Ovary (tissue), 7 donors: ENCODE measurements at regions not wholly inside any gene's neighbourhood (a gene's known extent, or its start where the extent isn't known, plus 50 kb on each side); places are given as distances from the start of the nearest gene placed in this dataset.
"Not testable (repeated sequence)": the region's sequence is repeated elsewhere in the genome, so short reads cannot be mapped to it uniquely, and the experiment has no call there.

Experiments used
- DNase-seq, 5 donors: peaks; one replicate each; pipeline ENCODE4 v3.0.0-alpha.2; 2019 to 2020
- H3K27ac ChIP-seq, 2 donors: fragments of 200-600 bp; one replicate each; pipeline versions ENCODE4 v1.5.1 to v1.8.0; 2019 to 2022
- H3K27me3 ChIP-seq: fragments of 200-600 bp; one replicate; pipeline ENCODE4 v1.8.0; 2022
- H3K36me3 ChIP-seq: fragments of 200-600 bp; sonication (generic); one replicate; pipeline ENCODE4 v1.5.1; 2019
- H3K4me1 ChIP-seq: one replicate; pipeline ENCODE4 v1.8.1; 2013; ENCODE audit warnings: mild to moderate bottlenecking, moderate library complexity; ENCODE audit not compliant: insufficient read depth
- H3K4me3 ChIP-seq: fragments of 200-600 bp; sonication (generic); one replicate; pipeline ENCODE4 v1.5.1; 2017
- H3K9me3 ChIP-seq, 2 donors: fragments of 200-600 bp in 1 of 2; sonication (generic) in 1 of 2; one replicate each; pipeline versions ENCODE4 v1.5.1 to v1.8.1; 2013 to 2019; ENCODE audit warnings: mild to moderate bottlenecking in 1 of 2, moderate library complexity in 1 of 2
- CTCF ChIP-seq, 3 donors: fragments of 450-650 bp in 2 of 3; fragments of 200-600 bp in 1 of 3; IDR thresholded peaks; one replicate each; pipeline versions ENCODE4 v1.5.1 to v1.8.0; 2016 to 2022; ENCODE audit warnings: antibody characterized with exemption in 3 of 3, mild to moderate bottlenecking in 1 of 3
- EP300 ChIP-seq: sonication (generic); formaldehyde crosslinking; IDR thresholded peaks from one replicate; pipeline ENCODE4 v1.6.1; 2017; ENCODE audit warnings: antibody characterized with exemption
- POLR2A ChIP-seq: fragments of 450-650 bp; IDR thresholded peaks from one replicate; pipeline ENCODE4 v1.6.1; 2017; ENCODE audit warnings: antibody characterized with exemption, mild to moderate bottlenecking, moderate library complexity
- WGBS, 3 donors: extraction: QIAGEN DNeasy Blood & Tissue Kit in 1 of 3; methylation state at CpG; one replicate each; pipeline versions ENCODE4 v1.1.5 to v1.1.7; 2013 to 2017; 5-methylcytosine and 5-hydroxymethylcytosine counted together
- intact Hi-C, 4 donors: fragments of 100-400 bp; cut with DNase I; formaldehyde crosslinking; loops; one replicate each; pipeline versions ENCODE4 v1.11.0 to v1.15.1; 2022 to 2023
- donor health status: DM: no; HTN: no; CAD: no; lungs with moderate emphysema.
- donor health status: DM: no; HTN: no; CAD: no.
- donor health status: Bipolar disorder and iron deficiency.
- donor health status: DM: no; HTN: no; CAD: no.
- donor health status: DM: yes; HTN: yes; CAD: no.

- H3K4me1 ChIP-seq = no peaks in the 10 kb centered on the region
- no peaks in the 10 kb centered on the region for H3K9me3 ChIP-seq
- no peak overlapping the region for H3K4me3 ChIP-seq
- no peak overlapping the region for H3K27ac ChIP-seq
- H3K27me3 ChIP-seq = no peaks in the 10 kb centered on the region
- DNase-seq = no peak
- intact Hi-C loops = no loop called here
- 84 to 100% (median 86%) methylated on average over 1 of the region's 1 CpG for WGBS, 3 donors
- no peaks in the 10 kb centered on the region for H3K36me3 ChIP-seq
- no peak for TF ChIP-seq EP300
- no peak for TF ChIP-seq CTCF (IDR thresholded peaks at IDR 0.05)
- TF ChIP-seq POLR2A = no peak
Measured at GRCh38 chr3:145290010-145290409, 871.0 kb downstream of the PLOD2 start.

DNA sequence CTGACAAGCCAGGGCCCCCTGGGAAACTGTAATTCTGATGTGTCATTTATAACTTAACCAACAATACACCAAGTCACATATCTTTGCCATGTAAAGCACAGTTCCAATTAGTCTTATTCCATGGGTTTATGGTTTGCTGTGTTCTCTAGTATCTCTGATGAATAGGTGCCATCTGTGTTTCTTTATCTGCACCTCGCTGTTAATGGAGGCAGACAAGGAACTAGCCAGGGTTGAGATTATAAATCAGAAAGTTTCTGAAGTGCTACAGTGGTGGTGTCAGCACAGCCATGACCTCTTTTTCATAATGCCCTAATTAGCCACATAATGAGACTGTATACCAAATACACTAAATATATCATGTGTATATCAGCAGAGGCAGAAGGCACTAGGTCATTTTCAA is 866.4 kb downstream of the PLOD2 start:
- TF ChIP-seq CTCF (IDR thresholded peaks at IDR 0.05) (no peak), POLR2A (no peak), EP300 (no peak)
- intact Hi-C loops = no loop called here
- no peak overlapping the region for H3K27ac ChIP-seq
- no peaks in the 10 kb centered on the region for H3K36me3 ChIP-seq
- WGBS, 3 donors = 23 to 56% (median 53%) methylated on average over 1 of the region's 1 CpG
- H3K4me3 ChIP-seq = no peak overlapping the region
- H3K4me1 ChIP-seq = no peaks in the 10 kb centered on the region
- H3K9me3 ChIP-seq = no peaks in the 10 kb centered on the region
- no peaks in the 10 kb centered on the region for H3K27me3 ChIP-seq
- no peak for DNase-seq

GRCh38 chr3:145307272-145307671 is 853.7 kb downstream of the PLOD2 start:
- Histone ChIP-seq H3K4me3 (no peak overlapping the region), H3K27ac (no peak overlapping the region), H3K36me3 (no peaks in the 10 kb centered on the region), H3K27me3 (no peaks in the 10 kb centered on the region), H3K4me1 (no peaks in the 10 kb centered on the region), H3K9me3 (no peaks in the 10 kb centered on the region)
- intact Hi-C loops = no loop called here
- no peak for TF ChIP-seq CTCF (IDR thresholded peaks at IDR 0.05)
- TF ChIP-seq EP300 = no peak
- TF ChIP-seq POLR2A = no peak
- no peak for DNase-seq

DNA sequence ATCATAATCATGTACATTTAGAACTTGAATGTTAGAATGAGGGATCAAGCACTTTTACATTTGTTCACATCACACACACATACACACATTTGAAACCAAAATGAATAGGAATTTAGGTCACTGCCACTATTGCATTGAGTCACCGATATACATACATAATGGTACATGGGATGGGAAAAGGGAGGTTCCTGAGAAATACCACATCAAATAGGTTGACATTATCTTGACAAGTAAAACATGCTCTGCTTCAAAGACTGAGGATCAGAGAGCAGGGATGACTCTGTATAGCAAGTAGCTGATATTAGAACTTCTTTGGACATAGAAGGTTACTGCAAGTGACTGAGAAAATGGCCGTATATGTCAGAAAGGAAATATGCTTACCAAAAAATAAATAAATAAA is 847.2 kb downstream of the PLOD2 start:
- no peaks in the 10 kb centered on the region for H3K36me3 ChIP-seq
- H3K9me3 ChIP-seq = no peaks in the 10 kb centered on the region
- intact Hi-C loops = no loop called here
- no peaks in the 10 kb centered on the region for H3K27me3 ChIP-seq
- 73 to 95% (median 91%) methylated on average over 2 of the region's 2 CpGs for WGBS, 3 donors
- no peak overlapping the region for H3K4me3 ChIP-seq
- H3K27ac ChIP-seq = no peak overlapping the region
- TF ChIP-seq EP300 = no peak
- no peak for TF ChIP-seq POLR2A
- TF ChIP-seq CTCF (IDR thresholded peaks at IDR 0.05) = no peak
- DNase-seq = no peak
- H3K4me1 ChIP-seq = no peaks in the 10 kb centered on the region

DNA sequence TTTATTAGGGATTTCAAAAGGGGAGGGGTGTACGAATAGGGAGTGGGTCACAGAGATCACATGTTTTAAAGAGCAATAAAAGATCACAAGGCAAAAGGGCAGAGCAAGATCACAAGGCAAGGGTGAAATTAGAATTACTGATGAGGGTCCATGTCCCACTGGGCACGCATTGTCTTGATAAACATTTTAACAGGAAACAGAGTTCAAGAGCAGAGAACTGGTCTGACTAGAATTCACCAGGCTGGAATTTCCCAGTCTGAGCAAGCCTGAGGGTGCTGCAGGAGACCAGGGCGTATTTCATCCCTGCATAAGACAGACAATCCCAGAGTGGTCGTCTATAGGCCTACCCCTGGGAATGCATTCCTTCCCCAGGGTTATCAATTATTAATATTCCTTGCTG is 844.7 kb downstream of the PLOD2 start:
- intact Hi-C loops, H3K27me3 ChIP-seq, H3K4me1 ChIP-seq, H3K4me3 ChIP-seq, H3K36me3 ChIP-seq, H3K27ac ChIP-seq, H3K9me3 ChIP-seq, DNase-seq: not testable (repeated sequence)
- WGBS, 3 donors = 78 to 80% (median 79%) methylated on average over 4 of the region's 4 CpGs
